ENCODE measurements at regions not wholly inside any gene's neighbourhood (a gene's known extent, or its start where the extent isn't known, plus 50 kb on each side); places are given as distances from the start of the nearest gene placed in this dataset.

GRCh38 chr2:175793648-175794047 is 208.4 kb downstream of the LNPK start:
- TF ChIP-seq EP300 (IDR thresholded peaks at IDR 0.05) (no peak), CTCF (IDR thresholded peaks at IDR 0.05) (no peak)

Data from esophagus muscularis mucosa (tissue), 3 donors.